CD4-positive, alpha-beta T cell treated with Interleukin-15 for 4 hours (primary cell): ENCODE measurements at regions not wholly inside any gene's neighbourhood (a gene's known extent, or its start where the extent isn't known, plus 50 kb on each side); places are given as distances from the start of the nearest gene placed in this dataset.

Experiments
- DNase-seq: peaks from one replicate; pipeline ENCODE4 v3.0.0-alpha.2; 2020; ENCODE audit warnings: low spot score

- DNase-seq, result no peak
Observed at GRCh38 chr1:229822026-229822425, 196.0 kb downstream of the URB2 start.

GRCh38 chr1:229825042-229825441 lies 199.0 kb downstream of the URB2 start:
- DNase-seq, result no peak

- no peak for DNase-seq
Observed at GRCh38 chr1:229828461-229828860, 202.4 kb downstream of the URB2 start.

- DNase-seq, result no peak
Observed at GRCh38 chr1:229832695-229833094, 206.6 kb downstream of the URB2 start.

- DNase-seq, result no peak
Observed at GRCh38 chr1:229834230-229834629, 208.2 kb downstream of the URB2 start.

GRCh38 chr1:229835226-229835625 lies 209.2 kb downstream of the URB2 start:
- DNase-seq, result no peak

- DNase-seq, result no peak
Observed at GRCh38 chr1:229836324-229836723, 210.3 kb downstream of the URB2 start.

GRCh38 chr1:229838204-229838603 lies 212.2 kb downstream of the URB2 start:
- DNase-seq, result no peak

- no peak for DNase-seq
Observed at GRCh38 chr1:229839800-229840199, 213.8 kb downstream of the URB2 start.

GRCh38 chr1:229841230-229841629 lies 215.2 kb downstream of the URB2 start:
- no peak for DNase-seq

- DNase-seq, result no peak
Observed at GRCh38 chr1:229842302-229843255, 216.5 kb downstream of the URB2 start.

- no peak for DNase-seq
Observed at GRCh38 chr1:229843627-229844238, 217.7 kb downstream of the URB2 start.

GRCh38 chr1:229844675-229845074 lies 218.6 kb downstream of the URB2 start:
- DNase-seq, result no peak

GRCh38 chr1:229845410-229846138 lies 219.5 kb downstream of the URB2 start:
- no peak for DNase-seq

- no peak for DNase-seq
Observed at GRCh38 chr1:229846351-229846750, 220.3 kb downstream of the URB2 start.

- DNase-seq, result no peak
Observed at GRCh38 chr1:229848752-229849677, 218.0 kb upstream of the GALNT2 start.

- DNase-seq, result no peak
Observed at GRCh38 chr1:229851511-229851910, 215.5 kb upstream of the GALNT2 start.

- DNase-seq, result no peak
Observed at GRCh38 chr1:229853751-229854150, 213.3 kb upstream of the GALNT2 start.

- no peak for DNase-seq
Observed at GRCh38 chr1:229854620-229855019, 212.4 kb upstream of the GALNT2 start.

- no peak for DNase-seq
Observed at GRCh38 chr1:229856009-229856650, 210.9 kb upstream of the GALNT2 start.

- no peak for DNase-seq
Observed at GRCh38 chr1:229857585-229857984, 209.5 kb upstream of the GALNT2 start.
